Neural progenitor cell (in vitro differentiated cells): ENCODE measurements at regions not wholly inside any gene's neighbourhood (a gene's known extent, or its start where the extent isn't known, plus 50 kb on each side); places are given as distances from the start of the nearest gene placed in this dataset.

Experiments
- EZH2 ChIP-seq: fragments of 200-600 bp; sonication (generic); IDR thresholded peaks from 2 replicates; pipeline ENCODE4 v1.6.1; 2017; ENCODE audit warnings: antibody characterized with exemption, mild to moderate bottlenecking, moderate library complexity
- EZH2phosphoT487 ChIP-seq: fragments of 200-600 bp; sonication (generic); IDR thresholded peaks from 2 replicates; pipeline ENCODE4 v1.6.1; 2017; ENCODE audit warnings: antibody characterized with exemption
- TF ChIP-seq, protein P1 (sequence below): fragments of 200-600 bp; sonication (generic); IDR thresholded peaks from 2 replicates; pipeline ENCODE4 v1.5.1; 2017; ENCODE audit warnings: antibody characterized with exemption, mild to moderate bottlenecking

DNA sequence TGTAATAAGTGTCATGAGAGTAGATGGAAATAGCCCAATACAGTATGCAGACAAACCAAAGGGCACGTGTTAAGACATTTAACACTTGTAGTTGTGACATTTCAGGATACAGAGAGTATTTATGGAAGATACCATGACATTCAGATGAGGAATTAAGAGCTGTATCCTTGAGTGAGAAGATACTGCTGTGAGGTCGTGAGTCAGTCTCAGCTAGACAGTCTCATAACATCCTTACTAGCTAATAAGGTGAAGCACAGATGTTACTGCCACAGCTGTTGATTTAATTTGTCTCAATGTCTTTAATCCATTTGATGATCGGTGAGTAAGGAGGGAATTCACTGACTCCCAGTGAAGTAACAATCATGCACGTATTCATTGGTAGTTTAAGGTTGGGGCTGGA, 288.0 kb upstream of the AKR1E2 start:
- TF ChIP-seq, protein P1, sequence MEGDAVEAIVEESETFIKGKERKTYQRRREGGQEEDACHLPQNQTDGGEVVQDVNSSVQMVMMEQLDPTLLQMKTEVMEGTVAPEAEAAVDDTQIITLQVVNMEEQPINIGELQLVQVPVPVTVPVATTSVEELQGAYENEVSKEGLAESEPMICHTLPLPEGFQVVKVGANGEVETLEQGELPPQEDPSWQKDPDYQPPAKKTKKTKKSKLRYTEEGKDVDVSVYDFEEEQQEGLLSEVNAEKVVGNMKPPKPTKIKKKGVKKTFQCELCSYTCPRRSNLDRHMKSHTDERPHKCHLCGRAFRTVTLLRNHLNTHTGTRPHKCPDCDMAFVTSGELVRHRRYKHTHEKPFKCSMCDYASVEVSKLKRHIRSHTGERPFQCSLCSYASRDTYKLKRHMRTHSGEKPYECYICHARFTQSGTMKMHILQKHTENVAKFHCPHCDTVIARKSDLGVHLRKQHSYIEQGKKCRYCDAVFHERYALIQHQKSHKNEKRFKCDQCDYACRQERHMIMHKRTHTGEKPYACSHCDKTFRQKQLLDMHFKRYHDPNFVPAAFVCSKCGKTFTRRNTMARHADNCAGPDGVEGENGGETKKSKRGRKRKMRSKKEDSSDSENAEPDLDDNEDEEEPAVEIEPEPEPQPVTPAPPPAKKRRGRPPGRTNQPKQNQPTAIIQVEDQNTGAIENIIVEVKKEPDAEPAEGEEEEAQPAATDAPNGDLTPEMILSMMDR, result no peak
- TF ChIP-seq EZH2 (no peak), EZH2phosphoT487 (no peak)
